Retina (tissue), 1 donor: ENCODE measurements at regions not wholly inside any gene's neighbourhood (a gene's known extent, or its start where the extent isn't known, plus 50 kb on each side); places are given as distances from the start of the nearest gene placed in this dataset.
"Not testable (repeated sequence)": the region's sequence is repeated elsewhere in the genome, so short reads cannot be mapped to it uniquely, and the experiment has no call there.

ENCODE experiments used
- DNase-seq: peaks from one replicate; pipeline ENCODE4 v3.0.0-alpha.2; 2016

GRCh38 chr21:25487046-25487594 lies 120.2 kb downstream of the MRPL39 start:
- DNase-seq = no peak

GRCh38 chr21:25485914-25486313 lies 121.4 kb downstream of the MRPL39 start:
- no peak for DNase-seq

GRCh38 chr21:25467896-25468295 lies 139.4 kb downstream of the MRPL39 start:
- DNase-seq = no peak

- not testable (repeated sequence) for DNase-seq
Observed at GRCh38 chr21:25467071-25467470, 140.2 kb downstream of the MRPL39 start.

GRCh38 chr21:25466470-25466869 lies 140.8 kb downstream of the MRPL39 start:
- no peak for DNase-seq

- no peak for DNase-seq
Observed at GRCh38 chr21:25465263-25465662, 142.0 kb downstream of the MRPL39 start.

GRCh38 chr21:25464275-25464674 lies 143.0 kb downstream of the MRPL39 start:
- DNase-seq = no peak

- no peak for DNase-seq
Observed at GRCh38 chr21:25462517-25462971, 144.7 kb downstream of the MRPL39 start.

- DNase-seq = no peak
Observed at GRCh38 chr21:25461725-25462124, 145.6 kb downstream of the MRPL39 start.

GRCh38 chr21:25459993-25460392 lies 147.3 kb downstream of the MRPL39 start:
- DNase-seq = no peak

GRCh38 chr21:25459365-25459764 lies 147.9 kb downstream of the MRPL39 start:
- no peak for DNase-seq

GRCh38 chr21:25458484-25458883 lies 148.8 kb downstream of the MRPL39 start:
- DNase-seq = no peak

GRCh38 chr21:25457946-25458345 lies 149.3 kb downstream of the MRPL39 start:
- no peak for DNase-seq

- DNase-seq = no peak
Observed at GRCh38 chr21:25457411-25457810, 149.9 kb downstream of the MRPL39 start.

GRCh38 chr21:25456672-25457071 lies 150.6 kb downstream of the MRPL39 start:
- no peak for DNase-seq

- no peak for DNase-seq
Observed at GRCh38 chr21:25453524-25453923, 153.8 kb downstream of the MRPL39 start.

- DNase-seq = no peak
Observed at GRCh38 chr21:25449950-25450349, 157.3 kb downstream of the MRPL39 start.

GRCh38 chr21:25441835-25442234 lies 165.4 kb downstream of the MRPL39 start:
- DNase-seq = no peak

- not testable (repeated sequence) for DNase-seq
Observed at GRCh38 chr21:25437465-25437864, 169.8 kb downstream of the MRPL39 start.

- DNase-seq = no peak
Observed at GRCh38 chr21:25428537-25428936, 178.7 kb downstream of the MRPL39 start.

GRCh38 chr21:25427828-25428227 lies 179.5 kb downstream of the MRPL39 start:
- no peak for DNase-seq

GRCh38 chr21:25426580-25426979 lies 180.7 kb downstream of the MRPL39 start:
- DNase-seq = no peak

GRCh38 chr21:25425156-25425555 lies 182.1 kb downstream of the MRPL39 start:
- DNase-seq = no peak

- no peak for DNase-seq
Observed at GRCh38 chr21:25424634-25425033, 182.6 kb downstream of the MRPL39 start.

GRCh38 chr21:25424048-25424447 lies 183.2 kb downstream of the MRPL39 start:
- DNase-seq = no peak
